GM21447 (cell line): ENCODE measurements at regions not wholly inside any gene's neighbourhood (a gene's known extent, or its start where the extent isn't known, plus 50 kb on each side); places are given as distances from the start of the nearest gene placed in this dataset.

Experiments used
- ATAC-seq: cut with Tn5 transposase; IDR thresholded peaks from one replicate; pipeline ENCODE4 v1.9.1; 2021; ENCODE audit not compliant: unreplicated experiment

DNA sequence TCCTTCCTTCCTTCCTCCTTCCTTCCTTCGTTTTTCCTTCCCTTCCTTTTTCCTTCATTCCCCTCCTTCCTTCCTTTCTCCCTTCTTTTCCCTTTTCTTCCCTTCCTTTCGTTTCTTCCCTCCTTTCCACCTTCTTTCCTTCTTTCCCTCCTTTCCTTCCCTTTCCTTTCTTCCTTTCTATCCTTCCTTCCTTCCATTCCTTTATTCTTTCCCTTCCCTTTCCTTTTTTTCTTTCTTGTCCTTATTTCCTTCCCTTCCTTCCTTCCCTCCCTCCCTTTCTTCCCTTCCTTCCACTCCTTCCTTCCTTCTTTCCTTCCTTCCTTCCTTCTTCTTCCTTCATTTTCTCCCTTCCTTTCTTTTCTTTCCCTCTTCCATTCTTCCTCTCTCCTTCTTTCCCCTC is 394.6 kb downstream of the GABRB3 start:
- ATAC-seq = no peak

DNA sequence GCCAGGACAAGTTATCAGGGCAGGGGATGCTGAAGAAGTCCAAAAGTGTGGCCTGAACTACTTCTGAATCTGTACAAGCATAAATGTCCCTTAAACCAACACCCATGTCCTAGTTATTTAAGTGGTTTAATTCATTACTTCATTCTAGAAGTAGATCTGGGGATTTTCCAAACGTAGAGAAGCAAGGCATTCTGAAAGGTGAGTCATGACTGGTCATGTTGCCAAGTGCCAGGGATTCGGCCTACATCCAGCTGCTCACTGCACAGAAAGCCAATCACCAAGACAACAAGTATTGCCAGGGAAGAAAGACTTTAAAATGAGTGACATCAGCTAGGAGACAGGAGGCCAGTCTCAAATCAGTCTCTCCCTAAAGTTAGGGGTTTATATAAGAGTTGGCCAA is 396.6 kb downstream of the GABRB3 start:
- no peak for ATAC-seq

- ATAC-seq = no peak
These were observed 398.1 kb downstream of the GABRB3 start for GRCh38 chr15:26374806-26375205.

DNA sequence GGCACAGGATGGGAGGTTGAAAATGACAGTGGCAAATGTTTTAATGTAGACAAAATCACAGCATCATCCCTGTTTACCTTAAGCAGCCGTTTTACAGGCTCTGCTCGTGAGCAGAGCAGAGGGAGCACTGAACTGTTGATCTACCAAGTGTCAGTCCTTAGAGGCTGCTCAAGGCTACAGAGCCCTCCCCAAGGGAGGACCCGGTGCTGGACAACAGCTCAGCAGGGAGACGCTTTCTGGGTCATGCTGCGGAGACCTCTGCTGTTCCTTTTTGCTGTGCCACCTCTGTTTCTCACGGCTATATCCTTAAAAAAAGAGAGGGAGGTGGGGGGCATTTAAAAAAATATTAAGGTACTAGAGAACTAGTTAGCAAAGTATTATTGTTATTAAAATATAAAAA is 400.2 kb downstream of the GABRB3 start:
- ATAC-seq = no peak

DNA sequence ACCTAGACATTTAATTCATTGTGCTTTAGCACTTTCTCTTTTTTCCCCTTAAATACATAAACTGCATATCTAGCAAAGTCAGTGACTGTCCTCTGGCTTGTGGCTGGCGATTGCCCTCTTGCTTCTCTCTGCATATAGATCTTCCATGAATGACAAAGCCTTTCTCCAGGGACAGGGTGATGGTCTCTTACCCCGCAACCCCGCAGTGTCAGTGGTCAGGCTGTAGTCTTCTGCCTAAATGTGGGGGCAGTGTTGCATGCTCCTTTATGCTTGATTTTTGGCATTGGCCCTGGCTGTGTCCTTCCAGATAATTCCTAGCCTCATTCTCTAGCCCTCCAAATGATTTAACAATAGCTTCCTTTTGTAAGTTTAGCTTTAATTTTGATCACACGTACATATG is 407.8 kb downstream of the GABRB3 start:
- ATAC-seq = no peak

- no peak for ATAC-seq
These were observed 413.0 kb downstream of the GABRB3 start for GRCh38 chr15:26359855-26360254.

DNA sequence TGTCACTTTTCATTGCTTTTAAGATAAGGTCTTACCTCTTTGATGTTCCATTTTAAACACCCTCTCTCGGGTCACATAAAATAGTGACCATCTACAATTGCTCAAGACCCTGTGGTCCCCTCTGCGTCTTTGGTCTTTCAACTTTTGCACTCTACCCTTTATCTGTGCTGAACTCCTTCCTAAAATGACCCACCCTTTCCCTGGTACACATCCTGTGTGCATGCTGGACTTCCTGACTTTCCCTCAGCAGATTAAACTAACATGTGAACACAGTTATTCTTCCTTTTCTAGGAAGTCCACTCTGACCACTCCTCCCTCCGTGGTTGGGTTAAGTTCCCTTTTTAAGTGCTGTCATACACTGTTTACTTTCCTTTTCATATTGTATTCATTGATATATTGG is 414.2 kb downstream of the GABRB3 start:
- ATAC-seq = no peak

DNA sequence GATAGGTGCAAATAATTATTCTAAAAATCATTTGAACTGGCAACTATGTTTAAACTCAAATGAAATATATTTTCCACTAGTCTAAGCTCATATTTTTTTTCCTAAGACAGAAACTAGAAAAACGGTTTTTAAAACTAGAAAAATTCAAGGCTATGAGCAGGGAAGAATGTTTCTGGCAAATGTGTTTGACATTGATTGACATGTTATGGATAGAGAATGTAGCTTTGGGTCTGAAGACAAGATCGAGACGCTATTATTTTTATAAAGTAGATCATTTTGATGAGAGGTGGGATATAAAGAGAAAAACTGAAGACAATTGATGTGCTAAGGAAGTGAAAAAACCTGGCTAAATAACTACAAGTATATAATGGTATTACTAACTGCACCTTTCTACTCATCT is 415.2 kb downstream of the GABRB3 start:
- ATAC-seq = no peak

DNA sequence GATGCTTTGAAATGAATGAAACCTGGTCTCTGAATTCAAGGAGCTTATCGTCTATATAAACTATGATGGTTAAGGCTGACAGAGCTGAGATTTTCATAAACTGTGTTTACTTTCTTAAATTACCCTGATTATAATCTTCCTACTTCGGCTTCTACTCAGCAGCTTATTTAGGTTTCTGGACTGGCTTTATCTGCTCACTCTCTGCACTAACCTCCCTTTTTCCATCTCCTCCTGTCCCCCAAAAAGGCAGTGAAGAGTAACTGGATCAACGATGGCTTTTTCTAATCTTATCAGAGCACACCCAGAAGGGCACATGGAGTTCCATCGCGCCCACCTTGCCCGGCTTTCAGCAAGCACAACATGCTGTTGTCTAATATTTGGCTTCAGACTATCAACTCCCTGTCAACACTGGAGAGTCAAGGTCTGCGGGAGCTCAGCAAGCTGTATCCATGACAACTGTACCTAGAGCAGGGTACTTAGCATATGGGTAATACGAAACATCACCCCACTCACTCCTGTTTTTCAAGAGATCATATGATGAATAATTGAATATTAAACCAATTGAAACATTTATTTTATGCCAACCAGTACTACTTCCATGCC is 417.3 kb downstream of the GABRB3 start:
- ATAC-seq = no peak

DNA sequence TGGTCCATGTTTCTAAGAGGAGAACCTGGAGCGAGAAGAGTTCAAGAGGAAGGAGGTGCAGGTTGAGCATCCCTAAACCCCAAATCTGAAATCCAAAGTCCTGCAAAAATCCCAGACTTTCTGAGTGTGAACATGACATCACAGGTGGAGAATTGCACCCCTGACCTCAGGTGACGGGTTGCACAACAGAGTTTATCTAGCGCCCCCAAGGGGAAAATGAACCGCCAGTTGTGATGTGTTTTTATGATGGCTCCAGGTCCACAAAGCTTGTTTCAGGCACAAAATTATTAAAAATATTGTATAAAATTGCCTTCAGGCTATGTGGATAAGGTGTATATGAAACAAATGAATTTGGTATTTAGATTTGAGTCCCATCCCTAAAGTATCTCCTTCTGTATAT is 420.0 kb downstream of the GABRB3 start:
- ATAC-seq = no peak

DNA sequence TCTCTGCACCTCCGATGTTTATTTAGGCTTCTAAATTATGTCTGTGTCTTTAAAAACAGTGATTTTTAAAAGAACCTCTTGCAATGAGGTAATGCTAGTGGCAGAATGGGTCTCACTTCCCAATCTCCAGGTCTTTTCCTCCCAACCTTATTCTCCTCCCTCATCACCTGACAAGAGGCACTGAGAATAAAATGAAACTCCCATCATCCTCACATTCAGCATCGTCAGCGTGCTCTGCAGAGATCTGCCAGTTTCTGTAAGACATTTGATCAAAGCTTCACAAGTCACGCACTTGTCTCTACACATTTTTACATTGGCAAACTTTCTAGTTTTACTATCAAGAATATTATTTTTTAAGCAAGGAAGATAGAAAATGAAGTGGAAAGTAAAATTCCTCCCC is 420.5 kb downstream of the GABRB3 start:
- no peak for ATAC-seq

DNA sequence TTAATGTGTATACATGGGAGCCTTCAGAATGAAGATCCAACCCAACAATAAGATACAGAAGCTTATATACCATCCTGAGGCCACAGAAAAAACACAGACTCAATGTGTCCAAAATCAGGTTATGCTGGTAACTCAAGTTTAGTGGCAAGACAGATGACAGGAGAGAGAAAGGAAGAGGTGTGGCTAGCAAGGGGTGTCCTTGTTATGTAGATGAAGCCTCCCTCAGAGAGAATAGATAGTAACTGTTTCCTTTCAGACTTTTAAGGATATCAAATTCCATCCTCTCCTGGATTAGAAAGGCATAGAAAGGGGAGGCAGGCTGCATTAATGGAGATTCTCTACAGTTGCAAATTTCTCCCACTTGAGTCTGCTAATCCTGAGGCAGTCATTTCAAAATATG is 447.4 kb downstream of the GABRB3 start:
- no peak for ATAC-seq

GRCh38 chr15:26323566-26323965 is 449.3 kb downstream of the GABRB3 start:
- ATAC-seq = no peak

GRCh38 chr15:26318689-26319088 is 454.2 kb downstream of the GABRB3 start:
- no peak for ATAC-seq

DNA sequence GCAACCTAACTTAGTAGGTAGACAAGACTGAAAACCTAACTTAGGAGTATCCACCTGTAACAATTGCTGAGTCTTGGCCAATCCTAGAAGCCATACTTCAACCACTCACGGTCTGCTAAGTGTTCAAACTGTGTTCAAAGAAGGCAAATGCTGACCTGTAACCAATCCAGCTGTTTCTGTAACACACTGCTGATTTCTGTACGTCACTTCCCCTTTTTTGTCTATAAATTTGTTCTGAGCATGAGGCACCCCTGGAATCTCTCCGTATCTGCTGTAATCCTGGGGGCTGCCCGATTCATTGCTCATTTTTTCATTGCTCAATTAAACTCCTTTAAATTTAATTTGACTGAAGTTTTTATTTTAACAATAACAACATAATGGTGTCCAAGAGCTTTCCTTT is 451.4 kb upstream of the ATP10A start:
- ATAC-seq = no peak

GRCh38 chr15:26311710-26312236 is 448.6 kb upstream of the ATP10A start:
- ATAC-seq = no peak

DNA sequence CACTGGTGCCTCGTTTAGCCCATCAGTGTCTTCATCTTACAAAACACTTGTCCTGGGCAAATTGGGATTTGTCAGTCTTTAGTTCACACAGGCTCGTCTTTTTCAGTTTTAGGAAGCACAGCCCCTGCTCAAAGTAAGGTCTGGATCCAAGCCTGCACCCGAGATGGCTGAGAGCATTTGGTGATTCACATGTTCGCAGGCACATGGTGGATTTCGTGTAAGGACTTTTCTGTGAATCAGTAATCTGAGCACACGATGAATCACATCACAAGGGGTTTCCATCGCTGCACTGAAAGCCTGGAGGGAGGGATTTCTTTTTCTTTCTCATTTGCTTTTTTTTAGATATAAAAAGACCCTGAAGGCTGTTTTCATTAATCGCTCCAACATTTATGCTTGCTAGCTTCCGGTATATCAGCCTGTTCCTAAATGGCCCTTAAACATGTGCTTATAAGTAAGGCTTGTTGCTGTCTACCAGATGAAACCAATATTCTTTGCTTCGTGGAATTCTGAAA is 435.6 kb upstream of the ATP10A start:
- ATAC-seq = no peak

DNA sequence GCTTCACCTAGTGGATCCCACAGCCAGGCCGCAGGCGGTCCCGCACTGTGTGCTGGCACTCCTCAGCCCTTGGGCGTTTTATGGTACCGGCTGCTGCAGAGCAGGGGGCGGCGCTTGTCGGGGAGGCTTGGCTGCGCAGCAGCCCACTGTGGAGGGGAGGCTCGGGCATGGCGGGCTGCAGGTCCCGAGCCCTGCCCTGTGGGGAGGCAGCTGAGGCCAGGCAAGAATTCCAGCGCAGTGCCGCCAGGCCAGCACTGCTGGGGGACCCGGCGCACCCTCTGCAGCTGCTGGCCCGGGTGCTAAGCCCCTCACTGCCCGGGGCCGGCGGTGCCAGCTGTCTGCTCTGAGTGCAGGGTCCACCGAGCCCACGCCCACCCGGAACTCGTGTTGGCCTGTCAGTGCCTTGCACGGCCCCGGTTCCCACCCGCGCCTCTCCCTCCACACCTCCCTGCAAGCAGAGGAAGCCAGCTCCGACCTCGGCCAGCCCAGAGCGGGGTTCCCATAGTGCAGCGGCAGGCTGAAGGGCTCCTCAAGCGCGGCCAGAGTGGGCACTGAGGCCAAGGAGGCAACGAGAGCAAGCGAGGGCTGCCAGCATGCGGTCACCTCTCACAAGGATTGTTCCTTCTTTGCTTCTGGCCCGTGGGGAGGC is 435.0 kb upstream of the ATP10A start:
- no peak for ATAC-seq

DNA sequence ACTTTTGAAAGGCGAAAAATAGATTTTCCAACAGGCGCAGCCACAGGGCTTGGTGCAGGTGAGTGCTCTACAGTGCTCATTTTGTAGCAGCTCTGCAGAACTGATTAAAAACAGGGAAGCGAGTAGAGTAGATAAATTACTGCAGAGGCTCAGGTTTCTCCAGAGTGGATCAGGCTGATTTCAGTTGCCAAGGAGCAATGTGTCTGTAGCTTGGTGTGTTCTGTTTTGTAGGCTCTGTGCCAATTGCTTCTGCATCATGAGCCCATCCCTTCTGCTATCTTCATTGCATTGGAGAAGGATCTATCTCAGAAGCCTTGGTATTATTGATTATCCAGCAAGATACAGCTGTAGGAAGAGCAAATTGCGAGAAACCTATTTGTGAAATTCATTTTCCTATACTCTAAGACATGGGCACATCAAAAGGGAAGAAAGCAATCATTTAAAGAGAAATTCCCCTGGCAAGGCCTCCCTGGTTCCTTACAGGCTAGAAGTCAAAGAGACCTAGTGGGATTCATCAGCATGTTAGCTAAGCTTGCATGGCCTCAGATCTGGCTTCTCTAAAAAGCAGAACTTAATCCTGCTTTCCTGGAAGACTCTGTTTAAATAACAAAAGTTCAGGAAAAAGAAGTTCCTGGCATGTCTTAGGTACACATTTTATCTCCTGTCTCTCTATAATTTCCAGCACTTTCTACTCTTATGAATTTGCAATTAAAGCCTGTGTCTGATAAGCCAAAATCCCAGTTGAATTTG is 432.4 kb upstream of the ATP10A start:
- ATAC-seq = no peak

DNA sequence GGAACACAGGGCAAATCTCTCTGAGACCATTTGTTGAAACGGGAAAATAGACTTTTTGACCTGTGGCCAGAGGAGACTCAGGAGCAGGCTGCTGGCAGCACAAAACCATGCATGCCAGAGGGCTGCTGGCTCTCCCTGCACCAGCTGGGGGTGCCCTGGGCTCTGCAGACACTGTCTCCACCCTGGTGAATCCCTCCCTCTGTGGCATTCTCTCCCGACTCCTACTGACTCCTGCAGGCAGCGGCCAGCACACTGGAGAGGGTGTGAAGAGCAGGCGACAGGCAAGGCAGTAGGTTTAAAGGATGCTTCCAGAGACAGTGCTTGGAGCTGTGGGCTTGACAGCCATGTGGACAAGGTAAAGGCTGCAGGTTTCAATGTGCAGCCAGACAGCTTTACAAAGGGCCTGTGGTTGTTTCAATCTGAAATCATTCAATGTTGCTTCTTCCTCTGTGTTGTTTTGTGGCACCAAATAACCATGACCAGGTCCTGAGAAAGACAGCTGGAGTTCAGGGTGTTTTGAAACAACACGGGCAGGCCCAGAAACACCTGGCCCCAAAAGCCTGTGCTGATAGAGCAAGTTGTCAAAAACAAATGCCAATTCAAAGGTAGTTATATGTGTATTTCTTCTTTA is 431.0 kb upstream of the ATP10A start:
- ATAC-seq = no peak

DNA sequence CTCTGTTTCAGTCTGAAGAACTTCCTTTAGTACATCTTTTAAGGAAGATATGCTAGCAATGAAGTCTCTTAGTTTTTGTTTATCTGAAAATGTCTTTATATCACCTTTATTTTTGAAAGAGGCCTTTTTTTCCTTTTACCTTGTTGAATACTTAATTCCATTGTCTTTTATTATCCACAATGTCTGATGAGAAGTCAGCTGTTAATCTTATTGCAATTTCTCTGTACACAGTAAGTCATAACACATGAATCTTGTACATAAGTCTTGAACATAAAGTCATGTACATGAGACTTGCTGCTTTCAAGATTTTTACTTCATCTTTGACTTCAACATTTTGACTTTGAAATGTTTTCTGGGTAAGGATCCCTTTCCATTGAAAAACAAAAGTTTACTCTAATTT is 424.3 kb upstream of the ATP10A start:
- ATAC-seq = no peak

DNA sequence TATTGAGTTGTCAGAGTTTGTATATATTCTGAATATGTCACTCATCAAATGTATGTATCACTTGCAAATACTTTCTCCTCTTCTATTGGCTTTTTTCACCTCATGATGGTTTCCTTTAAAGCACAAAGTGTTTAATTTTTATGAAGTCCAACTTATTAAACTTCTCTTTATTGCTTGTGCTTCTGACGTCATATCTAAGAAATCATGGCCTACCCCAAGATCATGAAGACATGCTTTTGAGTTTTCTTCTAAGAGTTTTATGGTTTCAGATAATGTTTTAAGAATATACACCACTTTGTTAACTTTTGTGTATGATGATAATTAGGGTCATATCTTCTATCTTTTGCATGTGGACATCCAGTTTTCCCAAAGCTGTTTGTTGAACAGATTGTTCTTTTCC is 417.2 kb upstream of the ATP10A start:
- ATAC-seq = no peak
